IMR-90 (cell line): ENCODE measurements at regions not wholly inside any gene's neighbourhood (a gene's known extent, or its start where the extent isn't known, plus 50 kb on each side); places are given as distances from the start of the nearest gene placed in this dataset.

Source experiments
- ATAC-seq: fragments of 200-7000 bp; cut with Tn5 transposase; 2 replicates; pipeline ENCODE4 v1.9.1; 2020; ENCODE audit warnings: low read depth, mild to moderate bottlenecking, moderate library complexity
- BruUV-seq: library from RNA; stranded (reverse); fragments of 400-500 nt; replicated peaks from 2 replicates; lab custom pipeline; 2021; lab: Mats Ljungman, UMichigan
- CTCF ChIA-PET: fragments of 300-600 bp; formaldehyde crosslinking; extraction: SDS; loops from one replicate; lab custom pipeline; 2021; ENCODE audit warnings: antibody characterized with exemption; lab: Yijun Ruan, JAX
- POLR2A ChIA-PET: fragments of 300-600 bp; sonication (Branson Sonifier 250); formaldehyde crosslinking; loops from one replicate; lab custom pipeline; 2022; ENCODE audit warnings: antibody characterized with exemption; ENCODE audit not compliant: unreplicated experiment; lab: Charles Lee
- DNase-seq: peaks from one replicate; pipeline ENCODE4 v3.0.0; 2013
- H2AFZ ChIP-seq: replicated peaks from 2 replicates; pipeline ENCODE3; 2013; ENCODE audit warnings: low read length, mild to moderate bottlenecking; ENCODE audit not compliant: poor library complexity
- H2AK5ac ChIP-seq: 2 replicates; pipeline ENCODE4 v1.6.1; 2013; ENCODE audit warnings: low read depth, low read length, inconsistent platforms
- H2AK9ac ChIP-seq: replicated peaks from 2 replicates; pipeline ENCODE3; 2013; ENCODE audit warnings: mild to moderate bottlenecking, low read depth, low read length, moderate library complexity; ENCODE audit not compliant: poor library complexity
- H2BK120ac ChIP-seq: 2 replicates; pipeline ENCODE4 v1.6.1; 2013; ENCODE audit warnings: low read depth, low read length, inconsistent platforms
- H2BK15ac ChIP-seq: 3 replicates; pipeline ENCODE4 v1.6.1; 2013; ENCODE audit warnings: low read depth, low read length, inconsistent platforms
- H2BK20ac ChIP-seq: 2 replicates; pipeline ENCODE4 v1.6.1; 2013; ENCODE audit warnings: low read depth, mild to moderate bottlenecking, inconsistent platforms, low read length, moderate library complexity
- H2BK5ac ChIP-seq: 2 replicates; pipeline ENCODE4 v1.6.1; 2013; ENCODE audit warnings: mild to moderate bottlenecking, low read depth, low read length, inconsistent platforms; ENCODE audit not compliant: poor library complexity, severe bottlenecking
- H3K14ac ChIP-seq: replicated peaks from 2 replicates; pipeline ENCODE4 v1.6.1; 2013; ENCODE audit warnings: low read depth, low read length, inconsistent platforms
- H3K18ac ChIP-seq: 2 replicates; pipeline ENCODE4 v1.6.1; 2013; ENCODE audit warnings: low read depth, low read length, control low read depth
- H3K23ac ChIP-seq: 2 replicates; pipeline ENCODE4 v1.6.1; 2013; ENCODE audit warnings: low read depth, low read length, inconsistent platforms
- H3K27ac ChIP-seq: 2 replicates; pipeline ENCODE4 v1.5.1; 2013; ENCODE audit warnings: mild to moderate bottlenecking, control low read depth, low read length; ENCODE audit not compliant: insufficient read depth
- H3K27me3 ChIP-seq: 2 replicates; pipeline ENCODE4 v1.6.1; 2013; ENCODE audit warnings: low read length; ENCODE audit not compliant: control insufficient read depth, insufficient read depth
- H3K36me3 ChIP-seq: 2 replicates; pipeline ENCODE4 v1.6.1; 2013; ENCODE audit warnings: low read length, mixed read lengths; ENCODE audit not compliant: control insufficient read depth, insufficient read depth
- H3K4ac ChIP-seq: 2 replicates; pipeline ENCODE4 v1.6.1; 2013; ENCODE audit warnings: low read depth, low read length, inconsistent platforms
- H3K4me1 ChIP-seq: 2 replicates; pipeline ENCODE4 v1.6.1; 2013; ENCODE audit warnings: low read length, mixed read lengths; ENCODE audit not compliant: control insufficient read depth, insufficient read depth
- H3K4me2 ChIP-seq: 2 replicates; pipeline ENCODE4 v1.6.1; 2013; ENCODE audit warnings: low read depth, mild to moderate bottlenecking, control low read depth, low read length, moderate library complexity
- H3K4me3 ChIP-seq: 2 replicates; pipeline ENCODE4 v1.5.1; 2013; ENCODE audit warnings: low read depth, mild to moderate bottlenecking, control low read depth, low read length, moderate library complexity; ENCODE audit not compliant: insufficient read depth
- H3K56ac ChIP-seq: 2 replicates; pipeline ENCODE4 v1.6.1; 2013; ENCODE audit warnings: low read length, inconsistent platforms; ENCODE audit not compliant: insufficient read depth; ENCODE audit errors: extremely low read depth
- H3K79me1 ChIP-seq, 2 experiments: 2 replicates each; pipeline ENCODE4 v1.6.1; 2013; ENCODE audit warnings: low read length in 2 of 2, inconsistent platforms in 1 of 2, low read depth in 1 of 2
- H3K9ac ChIP-seq: 2 replicates; pipeline ENCODE4 v1.6.1; 2013; ENCODE audit warnings: low read depth, low read length, control low read depth
- H3K9me1 ChIP-seq: 2 replicates; pipeline ENCODE4 v1.6.1; 2013; ENCODE audit warnings: low read length, inconsistent platforms; ENCODE audit not compliant: insufficient read depth
- H3K9me3 ChIP-seq: 2 replicates; pipeline ENCODE4 v1.6.1; 2013; ENCODE audit warnings: low read length; ENCODE audit not compliant: control insufficient read depth, insufficient read depth
- H4K20me1 ChIP-seq: 2 replicates; pipeline ENCODE4 v1.6.1; 2013; ENCODE audit warnings: low read length, inconsistent platforms; ENCODE audit not compliant: insufficient read depth
- H4K5ac ChIP-seq: 2 replicates; pipeline ENCODE4 v1.6.1; 2013; ENCODE audit warnings: mild to moderate bottlenecking, low read depth, low read length, control low read depth
- H4K8ac ChIP-seq, 2 experiments: 2 replicates each; pipeline ENCODE4 v1.6.1; 2013; ENCODE audit warnings: low read depth in 2 of 2, low read length in 2 of 2, control low read depth in 1 of 2, inconsistent platforms in 1 of 2
- H4K91ac ChIP-seq: 2 replicates; pipeline ENCODE4 v1.6.1; 2013; ENCODE audit warnings: low read depth, low read length, inconsistent platforms; ENCODE audit not compliant: insufficient read depth
- BHLHE40 ChIP-seq: fragments of 150-350 bp; IDR thresholded peaks from 2 replicates; pipeline ENCODE4 v1.6.1; 2016; ENCODE audit warnings: mild to moderate bottlenecking, low read depth, low read length
- CEBPB ChIP-seq: IDR thresholded peaks from 2 replicates; pipeline ENCODE4 v1.6.1; 2012; ENCODE audit warnings: low read depth, low read length, improper control_type of control experiment
- CHD1 ChIP-seq: IDR thresholded peaks from 2 replicates; pipeline ENCODE4 v1.6.1; 2012; ENCODE audit warnings: low read depth, low read length, improper control_type of control experiment
- CTCF ChIP-seq: conservative IDR thresholded peaks from 2 replicates; pipeline ENCODE4 v1.5.1; 2012; ENCODE audit warnings: mild to moderate bottlenecking, low read depth, low read length, improper control_type of control experiment
- ELK1 ChIP-seq: fragments of 150-350 bp; IDR thresholded peaks from 2 replicates; pipeline ENCODE4 v1.6.1; 2016; ENCODE audit warnings: low read depth, mild to moderate bottlenecking, low read length, moderate library complexity, borderline replicate concordance
- FOS ChIP-seq: fragments of 150-350 bp; IDR thresholded peaks from 2 replicates; pipeline ENCODE4 v1.6.1; 2016; ENCODE audit warnings: low read depth, low read length
- MAFK ChIP-seq: IDR thresholded peaks from 2 replicates; pipeline ENCODE4 v1.6.1; 2012; ENCODE audit warnings: low read depth, low read length, improper control_type of control experiment
- MAZ ChIP-seq: IDR thresholded peaks from 2 replicates; pipeline ENCODE4 v1.6.1; 2012; ENCODE audit warnings: low read depth, mild to moderate bottlenecking, low read length, improper control_type of control experiment, moderate library complexity, borderline replicate concordance
- MXI1 ChIP-seq: IDR thresholded peaks from 2 replicates; pipeline ENCODE4 v1.6.1; 2012; ENCODE audit warnings: low read depth, mild to moderate bottlenecking, low read length, moderate library complexity, borderline replicate concordance
- NFE2L2 ChIP-seq: fragments of 150-350 bp; IDR thresholded peaks from 2 replicates; pipeline ENCODE4 v1.6.1; 2016; ENCODE audit warnings: low read depth, mild to moderate bottlenecking, low read length
- POLR2A ChIP-seq: IDR thresholded peaks from 2 replicates; pipeline ENCODE4 v1.6.1; 2012; ENCODE audit warnings: mild to moderate bottlenecking, low read depth, low read length
- RAD21 ChIP-seq: IDR thresholded peaks from 2 replicates; pipeline ENCODE4 v1.6.1; 2012; ENCODE audit warnings: low read length, improper control_type of control experiment
- RFX5 ChIP-seq: IDR thresholded peaks from 2 replicates; pipeline ENCODE4 v1.8.0; 2012; ENCODE audit warnings: low read depth, mild to moderate bottlenecking, low read length, moderate library complexity
- SMC3 ChIP-seq: fragments of 150-350 bp; IDR thresholded peaks from 2 replicates; pipeline ENCODE4 v1.6.1; 2016; ENCODE audit warnings: low read depth, mild to moderate bottlenecking, antibody characterized with exemption, low read length, moderate library complexity
- USF2 ChIP-seq: fragments of 150-350 bp; IDR thresholded peaks from 2 replicates; pipeline ENCODE4 v1.6.1; 2017; ENCODE audit warnings: mild to moderate bottlenecking, antibody characterized with exemption, low read length, low read depth
- WGBS, 2 experiments: methylation state at CpG; one replicate each; pipeline versions ENCODE4 v1.1.5 to v1.1.7; 2013; ENCODE audit warnings: missing lambda C conversion rate in 2 of 2; ENCODE audit not compliant: insufficient read length in 1 of 2; ENCODE audit errors: extremely low coverage in 2 of 2; 5-methylcytosine and 5-hydroxymethylcytosine counted together
- dilution Hi-C: fragments of 300-500 bp; cut with HindIII; formaldehyde crosslinking; loops from one replicate; pipeline ENCODE4 v1.14.3; 2018; ENCODE audit warnings: low sequenced_read_pairs; ENCODE audit not compliant: unreplicated experiment
- in situ Hi-C: fragments of 300-500 bp; cut with MboI; formaldehyde crosslinking; loops from 3 replicates; pipeline ENCODE4 v1.14.3; 2019; ENCODE audit warnings: low sequenced_read_pairs, inconsistent platforms, mixed read lengths
- intact Hi-C: fragments of 100-400 bp; cut with micrococcal nuclease; formaldehyde crosslinking; loops from 2 replicates; pipeline ENCODE4 v1.10.0; 2022

GRCh38 chr13:111518161-111518792 is 197.8 kb downstream of the TEX29 start:
- Histone ChIP-seq H4K91ac (no peak overlapping the region), H4K5ac (no peak overlapping the region), H2BK120ac (no peak overlapping the region), H3K56ac (no peak overlapping the region), H2AK9ac (no peak overlapping the region), H3K4me3 (no peak overlapping the region), H3K23ac (no peak overlapping the region), H3K18ac (no peak overlapping the region), H3K4ac (no peak overlapping the region), H2AFZ (no peak overlapping the region), H2BK15ac (no peak overlapping the region), H3K14ac (no peak overlapping the region), H2BK20ac (no peak overlapping the region), H2AK5ac (no peak overlapping the region), H4K20me1 (no peaks in the 10 kb centered on the region), H4K8ac (no peak overlapping the region), H3K9ac (no peak overlapping the region), H3K4me2 (no peak overlapping the region), H3K4me1 (no peaks in the 10 kb centered on the region), H2BK5ac (no peak overlapping the region), H3K9me3 (peaks cover 40% of the 10 kb centered on the region), H3K27ac (no peak overlapping the region), H3K9me1 (no peaks in the 10 kb centered on the region), H3K36me3 (no peaks in the 10 kb centered on the region), H3K27me3 (no peaks in the 10 kb centered on the region), H3K79me1 (no peaks in the 10 kb centered on the region)
- in situ Hi-C loops (no loop called here), intact Hi-C loops (no loop called here), dilution Hi-C loops (no loop called here)
- ChIA-PET POLR2A (no interaction called here), CTCF (interaction anchor here (0.6 kb wide), 1 partner anchor 10 kb away, joined by 3 read pairs; no protein-coding TSS in a partner anchor)
- no peak for TF ChIP-seq ELK1
- TF ChIP-seq FOS, result no peak
- no peak for TF ChIP-seq MAFK
- TF ChIP-seq RFX5, result no peak
- TF ChIP-seq CTCF, result no peak
- no peak for TF ChIP-seq SMC3
- TF ChIP-seq MXI1, result no peak
- TF ChIP-seq RAD21, result no peak
- no peak for TF ChIP-seq CEBPB
- no peak for TF ChIP-seq POLR2A
- TF ChIP-seq USF2, result no peak
- TF ChIP-seq CHD1, result no peak
- TF ChIP-seq NFE2L2, result no peak
- no peak for TF ChIP-seq BHLHE40
- TF ChIP-seq MAZ, result no peak
- 59% methylated on average over 11 of the region's 24 CpGs; no CpG with 5 or more reads in 1 of the 2 experiments for WGBS, 2 experiments
- no peak for DNase-seq
- no TSS peak for BruUV-seq
- ATAC-seq, result no peak
